ENCODE measurements at regions not wholly inside any gene's neighbourhood (a gene's known extent, or its start where the extent isn't known, plus 50 kb on each side); places are given as distances from the start of the nearest gene placed in this dataset.

DNA sequence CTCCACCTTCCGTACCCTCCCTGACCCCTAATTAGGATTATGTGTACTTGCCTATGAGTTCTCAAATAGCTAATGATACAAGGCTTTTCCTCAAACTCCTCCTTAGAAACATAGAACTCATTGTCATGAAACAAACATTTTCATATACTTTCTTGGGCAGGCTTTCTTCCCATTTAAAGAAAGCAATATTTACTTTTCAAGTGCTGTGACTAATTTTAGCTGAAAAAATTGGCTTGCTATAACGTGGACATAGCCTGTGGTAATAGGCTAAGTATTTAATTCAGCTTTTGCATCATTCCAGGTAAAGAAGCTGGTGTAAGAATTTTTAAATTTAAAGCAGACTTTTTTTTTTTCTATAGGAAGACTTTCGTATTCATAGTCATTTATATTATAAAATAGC is 208.7 kb downstream of the SOX2 start:
- Histone ChIP-seq H3K4me3 (ENCODE audit: low read depth in 2 of 2, low read length in 1 of 2) (no peak overlapping the region), H3K4me1 (ENCODE audit: control insufficient read depth in 1 of 2, insufficient read depth in 2 of 2, low read depth in 1 of 2, low read length in 1 of 2) (peaks cover 3 to 9% of the 10 kb centered on the region in 2 experiments; a peak in 2 of 4 replicates), H2AFZ (ENCODE audit: low read depth) (no peak overlapping the region), H3K27ac (ENCODE audit: low read depth in 2 of 2, low read length in 1 of 2) (no peak overlapping the region), H3K9ac (no peak overlapping the region), H3K79me2 (ENCODE audit: insufficient read depth) (no peaks in the 10 kb centered on the region), H3F3A (replicated peaks; ENCODE audit: insufficient read depth) (no peaks in the 10 kb centered on the region), H3K4me2 (no peak overlapping the region), H3K9me2 (no peaks in the 10 kb centered on the region), H4K20me1 (ENCODE audit: insufficient read depth) (no peaks in the 10 kb centered on the region), H3K27me3 (ENCODE audit: insufficient read depth) (no peaks in the 10 kb centered on the region), H3K36me3 (replicated peaks in 1 of 2; ENCODE audit: control insufficient read depth in 1 of 2, insufficient read depth in 2 of 2, low read length in 1 of 2) (no peaks in the 10 kb centered on the region), H3K9me3 (no peaks in the 10 kb centered on the region)
- TF ChIP-seq, protein P1, sequence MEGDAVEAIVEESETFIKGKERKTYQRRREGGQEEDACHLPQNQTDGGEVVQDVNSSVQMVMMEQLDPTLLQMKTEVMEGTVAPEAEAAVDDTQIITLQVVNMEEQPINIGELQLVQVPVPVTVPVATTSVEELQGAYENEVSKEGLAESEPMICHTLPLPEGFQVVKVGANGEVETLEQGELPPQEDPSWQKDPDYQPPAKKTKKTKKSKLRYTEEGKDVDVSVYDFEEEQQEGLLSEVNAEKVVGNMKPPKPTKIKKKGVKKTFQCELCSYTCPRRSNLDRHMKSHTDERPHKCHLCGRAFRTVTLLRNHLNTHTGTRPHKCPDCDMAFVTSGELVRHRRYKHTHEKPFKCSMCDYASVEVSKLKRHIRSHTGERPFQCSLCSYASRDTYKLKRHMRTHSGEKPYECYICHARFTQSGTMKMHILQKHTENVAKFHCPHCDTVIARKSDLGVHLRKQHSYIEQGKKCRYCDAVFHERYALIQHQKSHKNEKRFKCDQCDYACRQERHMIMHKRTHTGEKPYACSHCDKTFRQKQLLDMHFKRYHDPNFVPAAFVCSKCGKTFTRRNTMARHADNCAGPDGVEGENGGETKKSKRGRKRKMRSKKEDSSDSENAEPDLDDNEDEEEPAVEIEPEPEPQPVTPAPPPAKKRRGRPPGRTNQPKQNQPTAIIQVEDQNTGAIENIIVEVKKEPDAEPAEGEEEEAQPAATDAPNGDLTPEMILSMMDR (IDR thresholded peaks at IDR 0.05): no peak
- no peak for TF ChIP-seq POLR2AphosphoS5 (IDR thresholded peaks at IDR 0.05; ENCODE audit: low read depth, low read length)
- TF ChIP-seq, protein P2, sequence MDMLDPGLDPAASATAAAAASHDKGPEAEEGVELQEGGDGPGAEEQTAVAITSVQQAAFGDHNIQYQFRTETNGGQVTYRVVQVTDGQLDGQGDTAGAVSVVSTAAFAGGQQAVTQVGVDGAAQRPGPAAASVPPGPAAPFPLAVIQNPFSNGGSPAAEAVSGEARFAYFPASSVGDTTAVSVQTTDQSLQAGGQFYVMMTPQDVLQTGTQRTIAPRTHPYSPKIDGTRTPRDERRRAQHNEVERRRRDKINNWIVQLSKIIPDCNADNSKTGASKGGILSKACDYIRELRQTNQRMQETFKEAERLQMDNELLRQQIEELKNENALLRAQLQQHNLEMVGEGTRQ (IDR thresholded peaks at IDR 0.05; ENCODE audit: borderline replicate concordance, low read depth, low read length): no peak
- no peak for TF ChIP-seq RCOR1 (IDR thresholded peaks at IDR 0.05; ENCODE audit: low read length)
- TF ChIP-seq, protein P3, sequence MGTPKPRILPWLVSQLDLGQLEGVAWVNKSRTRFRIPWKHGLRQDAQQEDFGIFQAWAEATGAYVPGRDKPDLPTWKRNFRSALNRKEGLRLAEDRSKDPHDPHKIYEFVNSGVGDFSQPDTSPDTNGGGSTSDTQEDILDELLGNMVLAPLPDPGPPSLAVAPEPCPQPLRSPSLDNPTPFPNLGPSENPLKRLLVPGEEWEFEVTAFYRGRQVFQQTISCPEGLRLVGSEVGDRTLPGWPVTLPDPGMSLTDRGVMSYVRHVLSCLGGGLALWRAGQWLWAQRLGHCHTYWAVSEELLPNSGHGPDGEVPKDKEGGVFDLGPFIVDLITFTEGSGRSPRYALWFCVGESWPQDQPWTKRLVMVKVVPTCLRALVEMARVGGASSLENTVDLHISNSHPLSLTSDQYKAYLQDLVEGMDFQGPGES (IDR thresholded peaks at IDR 0.05; ENCODE audit: low read depth, low read length): no peak
- TF ChIP-seq RFX5 (IDR thresholded peaks at IDR 0.05; ENCODE audit: low read length): no peak
- TF ChIP-seq TCF12 (IDR thresholded peaks at IDR 0.05): no peak
- TF ChIP-seq RAD21 (IDR thresholded peaks at IDR 0.05; ENCODE audit: low read length): no peak
- no peak for TF ChIP-seq MEF2A (IDR thresholded peaks at IDR 0.05; ENCODE audit: borderline replicate concordance, low read depth)
- TF ChIP-seq, protein P4, sequence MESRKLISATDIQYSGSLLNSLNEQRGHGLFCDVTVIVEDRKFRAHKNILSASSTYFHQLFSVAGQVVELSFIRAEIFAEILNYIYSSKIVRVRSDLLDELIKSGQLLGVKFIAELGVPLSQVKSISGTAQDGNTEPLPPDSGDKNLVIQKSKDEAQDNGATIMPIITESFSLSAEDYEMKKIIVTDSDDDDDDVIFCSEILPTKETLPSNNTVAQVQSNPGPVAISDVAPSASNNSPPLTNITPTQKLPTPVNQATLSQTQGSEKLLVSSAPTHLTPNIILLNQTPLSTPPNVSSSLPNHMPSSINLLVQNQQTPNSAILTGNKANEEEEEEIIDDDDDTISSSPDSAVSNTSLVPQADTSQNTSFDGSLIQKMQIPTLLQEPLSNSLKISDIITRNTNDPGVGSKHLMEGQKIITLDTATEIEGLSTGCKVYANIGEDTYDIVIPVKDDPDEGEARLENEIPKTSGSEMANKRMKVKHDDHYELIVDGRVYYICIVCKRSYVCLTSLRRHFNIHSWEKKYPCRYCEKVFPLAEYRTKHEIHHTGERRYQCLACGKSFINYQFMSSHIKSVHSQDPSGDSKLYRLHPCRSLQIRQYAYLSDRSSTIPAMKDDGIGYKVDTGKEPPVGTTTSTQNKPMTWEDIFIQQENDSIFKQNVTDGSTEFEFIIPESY (IDR thresholded peaks at IDR 0.05; ENCODE audit: borderline replicate concordance, low read depth): no peak
- TF ChIP-seq, protein P5, sequence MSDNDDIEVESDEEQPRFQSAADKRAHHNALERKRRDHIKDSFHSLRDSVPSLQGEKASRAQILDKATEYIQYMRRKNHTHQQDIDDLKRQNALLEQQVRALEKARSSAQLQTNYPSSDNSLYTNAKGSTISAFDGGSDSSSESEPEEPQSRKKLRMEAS (IDR thresholded peaks at IDR 0.05; ENCODE audit: low read depth): no peak
- no peak for TF ChIP-seq SMC3 (IDR thresholded peaks at IDR 0.05; ENCODE audit: low read depth, low read length)
- TF ChIP-seq, protein P6, sequence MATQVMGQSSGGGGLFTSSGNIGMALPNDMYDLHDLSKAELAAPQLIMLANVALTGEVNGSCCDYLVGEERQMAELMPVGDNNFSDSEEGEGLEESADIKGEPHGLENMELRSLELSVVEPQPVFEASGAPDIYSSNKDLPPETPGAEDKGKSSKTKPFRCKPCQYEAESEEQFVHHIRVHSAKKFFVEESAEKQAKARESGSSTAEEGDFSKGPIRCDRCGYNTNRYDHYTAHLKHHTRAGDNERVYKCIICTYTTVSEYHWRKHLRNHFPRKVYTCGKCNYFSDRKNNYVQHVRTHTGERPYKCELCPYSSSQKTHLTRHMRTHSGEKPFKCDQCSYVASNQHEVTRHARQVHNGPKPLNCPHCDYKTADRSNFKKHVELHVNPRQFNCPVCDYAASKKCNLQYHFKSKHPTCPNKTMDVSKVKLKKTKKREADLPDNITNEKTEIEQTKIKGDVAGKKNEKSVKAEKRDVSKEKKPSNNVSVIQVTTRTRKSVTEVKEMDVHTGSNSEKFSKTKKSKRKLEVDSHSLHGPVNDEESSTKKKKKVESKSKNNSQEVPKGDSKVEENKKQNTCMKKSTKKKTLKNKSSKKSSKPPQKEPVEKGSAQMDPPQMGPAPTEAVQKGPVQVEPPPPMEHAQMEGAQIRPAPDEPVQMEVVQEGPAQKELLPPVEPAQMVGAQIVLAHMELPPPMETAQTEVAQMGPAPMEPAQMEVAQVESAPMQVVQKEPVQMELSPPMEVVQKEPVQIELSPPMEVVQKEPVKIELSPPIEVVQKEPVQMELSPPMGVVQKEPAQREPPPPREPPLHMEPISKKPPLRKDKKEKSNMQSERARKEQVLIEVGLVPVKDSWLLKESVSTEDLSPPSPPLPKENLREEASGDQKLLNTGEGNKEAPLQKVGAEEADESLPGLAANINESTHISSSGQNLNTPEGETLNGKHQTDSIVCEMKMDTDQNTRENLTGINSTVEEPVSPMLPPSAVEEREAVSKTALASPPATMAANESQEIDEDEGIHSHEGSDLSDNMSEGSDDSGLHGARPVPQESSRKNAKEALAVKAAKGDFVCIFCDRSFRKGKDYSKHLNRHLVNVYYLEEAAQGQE (IDR thresholded peaks at IDR 0.05; ENCODE audit: low read depth, low read length): no peak
- TF ChIP-seq FOXM1 (IDR thresholded peaks at IDR 0.05; ENCODE audit: low read depth): no peak
- TF ChIP-seq GABPA (IDR thresholded peaks at IDR 0.05; ENCODE audit: low read depth): no peak
- no peak for TF ChIP-seq GATA2 (CRISPR knock-in tag; IDR thresholded peaks at IDR 0.05)
- TF ChIP-seq, protein P7, sequence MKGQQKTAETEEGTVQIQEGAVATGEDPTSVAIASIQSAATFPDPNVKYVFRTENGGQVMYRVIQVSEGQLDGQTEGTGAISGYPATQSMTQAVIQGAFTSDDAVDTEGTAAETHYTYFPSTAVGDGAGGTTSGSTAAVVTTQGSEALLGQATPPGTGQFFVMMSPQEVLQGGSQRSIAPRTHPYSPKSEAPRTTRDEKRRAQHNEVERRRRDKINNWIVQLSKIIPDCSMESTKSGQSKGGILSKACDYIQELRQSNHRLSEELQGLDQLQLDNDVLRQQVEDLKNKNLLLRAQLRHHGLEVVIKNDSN (IDR thresholded peaks at IDR 0.05; ENCODE audit: borderline replicate concordance, low read depth): no peak
- TF ChIP-seq CHD2 (IDR thresholded peaks at IDR 0.05; ENCODE audit: low read length, partially characterized antibody): no peak
- CTCF ChIA-PET: no interaction called here
- WGBS (ENCODE audit: low lambda C conversion rate): 62% methylated on average over 3 of the region's 3 CpGs
- DNase-seq: no peak
- POLR2A ChIA-PET: interaction anchor here (0.7 kb wide), 1 partner anchor 8 kb away, joined by 4 read pairs; no protein-coding TSS in a partner anchor

All from SK-N-SH (cell line).